ENCODE measurements at regions not wholly inside any gene's neighbourhood (a gene's known extent, or its start where the extent isn't known, plus 50 kb on each side); places are given as distances from the start of the nearest gene placed in this dataset.
"Not testable (repeated sequence)": the region's sequence is repeated elsewhere in the genome, so short reads cannot be mapped to it uniquely, and the experiment has no call there.

DNA sequence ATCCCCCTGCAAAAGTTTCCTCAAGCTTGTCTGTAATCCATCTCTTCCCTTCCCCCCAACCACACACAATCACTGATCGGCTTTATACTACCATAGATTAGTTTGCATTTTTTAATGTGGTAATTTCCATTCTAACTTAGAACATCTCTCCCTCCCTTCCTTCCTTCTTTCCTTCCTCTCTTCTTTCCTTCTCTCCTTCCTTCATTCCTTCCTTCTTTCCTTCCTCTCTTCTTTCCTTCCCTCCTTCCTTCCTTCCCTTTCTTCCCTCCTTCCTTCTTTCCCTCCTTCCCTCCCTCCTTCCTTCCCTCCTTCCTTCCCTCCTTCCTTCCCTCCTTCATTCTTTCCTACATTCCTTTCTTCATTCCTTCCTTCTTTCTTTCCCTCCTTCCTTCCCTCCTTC lies 166.2 kb upstream of the MSX2 start:
- TF ChIP-seq, protein P1, sequence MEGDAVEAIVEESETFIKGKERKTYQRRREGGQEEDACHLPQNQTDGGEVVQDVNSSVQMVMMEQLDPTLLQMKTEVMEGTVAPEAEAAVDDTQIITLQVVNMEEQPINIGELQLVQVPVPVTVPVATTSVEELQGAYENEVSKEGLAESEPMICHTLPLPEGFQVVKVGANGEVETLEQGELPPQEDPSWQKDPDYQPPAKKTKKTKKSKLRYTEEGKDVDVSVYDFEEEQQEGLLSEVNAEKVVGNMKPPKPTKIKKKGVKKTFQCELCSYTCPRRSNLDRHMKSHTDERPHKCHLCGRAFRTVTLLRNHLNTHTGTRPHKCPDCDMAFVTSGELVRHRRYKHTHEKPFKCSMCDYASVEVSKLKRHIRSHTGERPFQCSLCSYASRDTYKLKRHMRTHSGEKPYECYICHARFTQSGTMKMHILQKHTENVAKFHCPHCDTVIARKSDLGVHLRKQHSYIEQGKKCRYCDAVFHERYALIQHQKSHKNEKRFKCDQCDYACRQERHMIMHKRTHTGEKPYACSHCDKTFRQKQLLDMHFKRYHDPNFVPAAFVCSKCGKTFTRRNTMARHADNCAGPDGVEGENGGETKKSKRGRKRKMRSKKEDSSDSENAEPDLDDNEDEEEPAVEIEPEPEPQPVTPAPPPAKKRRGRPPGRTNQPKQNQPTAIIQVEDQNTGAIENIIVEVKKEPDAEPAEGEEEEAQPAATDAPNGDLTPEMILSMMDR (IDR thresholded peaks at IDR 0.05) = no peak
- Histone ChIP-seq H3K27ac (no peak overlapping the region), H3K4me3 (no peak overlapping the region)
- no peak for DNase-seq (ENCODE audit: low spot score)

DNA sequence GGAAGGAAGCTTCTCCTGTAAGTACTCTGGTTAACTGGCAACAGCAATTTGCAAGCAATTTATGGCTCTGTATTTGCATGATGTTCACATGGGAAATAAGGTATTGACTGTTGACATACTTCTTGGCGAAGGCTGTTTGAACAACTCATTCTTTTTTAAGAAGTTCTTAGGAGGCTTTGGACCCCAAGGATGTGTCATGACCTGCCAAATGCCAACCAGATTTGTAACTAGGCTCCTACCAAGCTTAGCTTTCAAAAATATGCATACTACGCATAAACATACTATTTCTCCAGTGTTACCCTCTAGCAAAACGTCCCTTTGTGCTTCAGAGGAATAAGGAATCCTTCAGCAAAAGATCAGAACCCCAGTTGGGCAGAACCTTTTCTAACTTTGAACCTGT lies 165.2 kb upstream of the MSX2 start:
- Histone ChIP-seq H3K4me3 (no peak overlapping the region), H3K27ac (no peak overlapping the region)
- TF ChIP-seq, protein P1 (IDR thresholded peaks at IDR 0.05) = no peak
- no peak for DNase-seq (ENCODE audit: low spot score)

DNA sequence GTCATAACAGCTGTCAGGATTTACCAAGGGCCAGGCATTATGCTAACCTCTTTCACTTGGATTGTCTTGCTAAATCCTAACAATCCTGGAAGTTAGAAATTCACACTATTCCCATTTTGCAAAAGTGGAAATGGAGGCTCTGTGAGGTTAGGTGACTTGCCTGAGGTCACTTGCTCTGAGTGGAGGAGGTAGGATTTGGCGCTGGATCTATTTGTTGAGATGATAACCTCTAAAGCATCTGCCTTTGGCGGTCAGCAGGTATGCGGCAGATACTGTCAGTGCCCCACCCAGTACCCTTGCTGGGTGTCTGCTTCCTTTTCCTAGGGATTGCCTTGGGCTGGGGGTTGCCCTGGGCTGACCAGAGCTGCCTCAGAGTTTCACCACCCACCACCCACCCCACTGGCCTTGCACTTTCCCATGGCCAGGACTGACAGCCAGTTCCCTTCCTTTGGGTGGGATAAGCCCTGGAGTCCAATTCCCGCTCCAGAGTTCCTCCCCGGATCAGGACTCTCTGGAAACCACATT lies 164.8 kb upstream of the MSX2 start:
- Histone ChIP-seq H3K27ac (no peak overlapping the region), H3K4me3 (no peak overlapping the region)
- DNase-seq (ENCODE audit: low spot score) = peak; percentile 31
- TF ChIP-seq, protein P1 (IDR thresholded peaks at IDR 0.05) = no peak

DNA sequence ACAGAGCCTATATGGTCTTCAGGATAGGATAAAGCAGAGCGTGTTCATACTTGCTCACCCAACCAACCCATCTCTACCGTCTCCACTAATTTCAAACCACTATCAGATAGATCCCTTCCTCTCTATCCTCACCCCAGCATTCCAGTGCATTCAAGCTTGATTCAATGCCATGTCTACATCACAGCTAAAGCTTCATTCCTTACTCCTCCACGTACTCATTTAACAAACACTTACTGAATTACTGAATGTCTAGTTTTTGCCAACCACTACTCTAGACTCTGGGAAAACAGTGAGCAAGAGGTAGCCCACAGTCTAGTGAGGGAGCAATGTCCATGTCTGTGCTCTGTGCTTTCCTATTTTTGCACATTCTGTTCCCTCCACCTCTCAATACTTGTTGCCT lies 163.5 kb upstream of the MSX2 start:
- TF ChIP-seq, protein P1 (IDR thresholded peaks at IDR 0.05) = no peak
- no peak for DNase-seq (ENCODE audit: low spot score)
- Histone ChIP-seq H3K4me3 (no peak overlapping the region), H3K27ac (no peak overlapping the region)

DNA sequence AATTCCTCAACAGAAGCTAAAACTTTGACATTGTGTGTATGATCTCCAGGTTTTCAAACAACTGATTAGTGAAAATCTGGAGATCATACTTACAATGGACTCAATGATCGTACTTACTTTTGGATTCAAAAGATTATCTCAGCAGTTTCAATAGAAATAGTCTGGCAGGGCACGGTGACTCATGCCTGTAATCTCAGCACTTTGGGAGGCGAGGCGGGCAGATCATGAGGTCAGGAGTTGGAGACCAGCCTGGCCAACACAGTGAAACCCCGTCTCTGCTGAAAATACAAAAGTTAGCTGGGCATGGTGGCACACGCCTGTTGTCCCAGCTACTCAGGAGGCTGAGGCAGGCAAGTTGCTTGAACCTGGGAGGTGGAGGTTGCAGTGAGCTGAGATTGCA lies 161.3 kb upstream of the MSX2 start:
- not testable (repeated sequence) for DNase-seq (ENCODE audit: low spot score); H3K4me3 ChIP-seq

DNA sequence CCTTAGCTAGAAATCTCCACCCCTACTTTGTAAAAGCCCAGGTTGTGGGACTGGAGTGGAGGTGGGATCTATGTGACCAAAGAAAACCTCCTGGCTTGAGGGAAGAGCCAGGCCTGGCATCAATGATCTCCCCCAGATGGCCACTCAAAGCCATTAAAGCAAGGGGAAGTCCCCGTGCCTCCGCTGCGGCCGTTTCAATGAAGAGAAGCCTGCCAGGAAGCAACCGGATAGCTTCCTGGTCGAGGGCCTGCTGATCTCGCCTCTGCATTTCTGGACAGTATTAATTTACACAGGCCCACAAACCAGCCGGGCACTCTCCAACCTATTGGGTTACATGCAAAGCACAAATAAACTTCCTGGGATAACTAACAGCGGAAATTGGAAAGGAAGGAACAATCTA lies 160.5 kb upstream of the MSX2 start:
- no peak overlapping the region for H3K4me3 ChIP-seq
- no peak overlapping the region for H3K27ac ChIP-seq
- TF ChIP-seq, protein P1 (IDR thresholded peaks at IDR 0.05) = no peak
- DNase-seq (ENCODE audit: low spot score) = peak; percentile 58

More for the DNA sequence above, 161.3 kb upstream of the MSX2 start:
- H3K27ac ChIP-seq = not testable (repeated sequence)

DNA sequence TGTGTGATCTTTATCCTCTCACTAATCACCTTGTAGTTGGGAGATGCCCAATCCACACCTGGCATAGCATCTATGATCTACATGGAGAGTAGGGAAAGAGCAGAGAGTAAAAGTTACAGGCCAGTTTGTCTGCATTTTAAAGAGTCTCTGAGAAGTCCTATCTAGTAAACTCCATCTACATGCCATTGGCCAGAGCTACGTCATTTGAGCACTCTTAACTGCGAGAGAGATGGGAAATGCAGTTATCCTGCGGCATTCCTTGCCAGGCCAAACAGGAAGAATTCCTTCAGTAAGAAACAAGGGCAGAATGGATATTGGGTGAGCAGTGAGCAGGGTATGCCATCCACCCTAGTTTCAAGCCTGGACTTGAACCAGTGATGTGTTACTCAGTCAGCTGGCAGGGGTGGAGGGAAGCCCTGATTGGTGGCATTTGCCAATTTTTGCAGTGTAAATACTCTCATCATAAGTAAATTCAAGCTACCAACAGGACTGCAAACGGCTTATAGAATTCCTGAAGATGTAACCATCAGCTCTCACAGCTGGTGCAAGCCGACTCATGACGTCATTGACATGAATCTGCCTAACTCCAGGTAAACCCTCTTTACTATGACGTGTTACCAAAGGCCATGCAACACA lies 156.8 kb upstream of the MSX2 start:
- H3K4me3 ChIP-seq = no peak overlapping the region
- TF ChIP-seq, protein P1 (IDR thresholded peaks at IDR 0.05) = no peak
- H3K27ac ChIP-seq = no peak overlapping the region
- peak; percentile 14 for DNase-seq (ENCODE audit: low spot score)

Data from coronary artery (tissue), 2 donors.